Liver (tissue), 8 donors: ENCODE measurements at regions not wholly inside any gene's neighbourhood (a gene's known extent, or its start where the extent isn't known, plus 50 kb on each side); places are given as distances from the start of the nearest gene placed in this dataset.
"Not testable (repeated sequence)": the region's sequence is repeated elsewhere in the genome, so short reads cannot be mapped to it uniquely, and the experiment has no call there.

ENCODE experiments used
- DNase-seq: peaks from one replicate; pipeline ENCODE4 v3.0.0-alpha.2; 2017; ENCODE audit warnings: low spot score
- H3K27ac ChIP-seq, 2 donors: one replicate each; pipeline ENCODE4 v1.7.0; 2013; ENCODE audit warnings: inconsistent platforms in 2 of 2, low read length in 2 of 2, control low read depth in 1 of 2, low read depth in 1 of 2, mild to moderate bottlenecking in 1 of 2
- H3K27me3 ChIP-seq, 4 donors: one replicate each; pipeline versions ENCODE4 v1.6.1 to v1.7.0; 2013; ENCODE audit warnings: low read length in 3 of 4, inconsistent platforms in 1 of 4, mild to moderate bottlenecking in 1 of 4, moderate library complexity in 1 of 4; ENCODE audit not compliant: control insufficient read depth in 4 of 4, insufficient read depth in 4 of 4
- H3K36me3 ChIP-seq, 4 donors: one replicate each; pipeline versions ENCODE4 v1.6.1 to v1.7.0; 2013; ENCODE audit warnings: low read length in 3 of 4, mild to moderate bottlenecking in 3 of 4, low read depth in 1 of 4, moderate library complexity in 1 of 4; ENCODE audit not compliant: control insufficient read depth in 4 of 4, insufficient read depth in 3 of 4
- H3K4me1 ChIP-seq, 4 donors: one replicate each; pipeline versions ENCODE4 v1.6.1 to v1.7.0; 2013; ENCODE audit warnings: low read length in 3 of 4, mild to moderate bottlenecking in 3 of 4, moderate library complexity in 1 of 4; ENCODE audit not compliant: control insufficient read depth in 4 of 4, insufficient read depth in 4 of 4
- H3K4me3 ChIP-seq, 3 donors: one replicate each; pipeline versions ENCODE4 v1.6.1 to v1.7.0; 2013; ENCODE audit warnings: low read length in 3 of 3, control low read depth in 1 of 3, low read depth in 1 of 3, mild to moderate bottlenecking in 1 of 3
- H3K9ac ChIP-seq, 2 donors: one replicate each; pipeline ENCODE4 v1.7.0; 2013; ENCODE audit warnings: low read length in 2 of 2, mild to moderate bottlenecking in 2 of 2, moderate library complexity in 2 of 2, control low read depth in 1 of 2, low read depth in 1 of 2
- H3K9me3 ChIP-seq, 4 donors: one replicate each; pipeline versions ENCODE4 v1.6.1 to v1.7.0; 2013; ENCODE audit warnings: low read length in 3 of 4; ENCODE audit not compliant: control insufficient read depth in 4 of 4
- EGR1 ChIP-seq, 2 donors: IDR thresholded peaks; 2 replicates each; pipeline ENCODE4 v1.6.1; 2016 to 2018; ENCODE audit warnings: antibody characterized with exemption in 2 of 2, low read depth in 2 of 2
- FOXA1 ChIP-seq: IDR thresholded peaks from 2 replicates; pipeline ENCODE4 v1.6.1; 2016; ENCODE audit warnings: antibody characterized with exemption
- GABPA ChIP-seq, 2 donors: IDR thresholded peaks in 1 of 2; conservative IDR thresholded peaks in 1 of 2; 2 replicates each; pipeline ENCODE4 v1.6.1; 2016; ENCODE audit warnings: antibody characterized with exemption in 2 of 2, mild to moderate bottlenecking in 1 of 2, moderate library complexity in 1 of 2
- HNF4G ChIP-seq: IDR thresholded peaks from 2 replicates; pipeline ENCODE4 v1.6.1; 2016; ENCODE audit warnings: antibody characterized with exemption
- JUND ChIP-seq, 2 donors: IDR thresholded peaks; 2 replicates each; pipeline ENCODE4 v1.6.1; 2016; ENCODE audit warnings: antibody characterized with exemption in 2 of 2
- MAX ChIP-seq: IDR thresholded peaks from 2 replicates; pipeline ENCODE4 v1.6.1; 2016; ENCODE audit warnings: antibody characterized with exemption
- RXRA ChIP-seq, 2 donors: IDR thresholded peaks; 2 replicates each; pipeline ENCODE4 v1.6.1; 2017 to 2018; ENCODE audit warnings: antibody characterized with exemption in 2 of 2, mild to moderate bottlenecking in 1 of 2
- SP1 ChIP-seq: IDR thresholded peaks from 2 replicates; pipeline ENCODE4 v1.6.1; 2018; ENCODE audit warnings: antibody characterized with exemption, mild to moderate bottlenecking
- TAF1 ChIP-seq: conservative IDR thresholded peaks from 2 replicates; pipeline ENCODE4 v1.6.1; 2016; ENCODE audit warnings: antibody characterized with exemption, mild to moderate bottlenecking
- YY1 ChIP-seq: IDR thresholded peaks from 2 replicates; pipeline ENCODE4 v1.6.1; 2016; ENCODE audit warnings: antibody characterized with exemption, mild to moderate bottlenecking
- WGBS: extraction: QIAGEN DNeasy Blood & Tissue Kit; methylation state at CpG from one replicate; pipeline ENCODE4 v1.1.7; 2013; 5-methylcytosine and 5-hydroxymethylcytosine counted together
- TF ChIP-seq, protein P1 (sequence below): IDR thresholded peaks from 2 replicates; pipeline ENCODE4 v1.6.1; 2016; ENCODE audit warnings: antibody characterized with exemption
- TF ChIP-seq, protein P2 (sequence below): IDR thresholded peaks from 2 replicates; pipeline ENCODE4 v1.6.1; 2016; ENCODE audit warnings: antibody characterized with exemption, mild to moderate bottlenecking
- TF ChIP-seq, protein P3 (sequence below): fragments of 150-350 bp; IDR thresholded peaks from 2 replicates; pipeline ENCODE4 v1.5.1; 2017; ENCODE audit warnings: improper control_type of control experiment, low read depth, low read length; ENCODE audit not compliant: missing input control
- donor health status: healthy.
- donor health status: healthy.
- donor health status: healthy.
- donor health status: healthy.
- donor health status: healthy.

- H3K27ac ChIP-seq, result no peak overlapping the region
- H3K9me3 ChIP-seq, result peaks cover 0 to 4% (median 0%) of the 10 kb centered on the region in 4 donors
- H3K9ac ChIP-seq, result no peak overlapping the region
- no peaks in the 10 kb centered on the region for H3K27me3 ChIP-seq
- 84% methylated on average over 2 of the region's 2 CpGs for WGBS
- DNase-seq, result no peak
- no peak for TF ChIP-seq RXRA (IDR thresholded peaks at IDR 0.05)
- TF ChIP-seq, protein P1, sequence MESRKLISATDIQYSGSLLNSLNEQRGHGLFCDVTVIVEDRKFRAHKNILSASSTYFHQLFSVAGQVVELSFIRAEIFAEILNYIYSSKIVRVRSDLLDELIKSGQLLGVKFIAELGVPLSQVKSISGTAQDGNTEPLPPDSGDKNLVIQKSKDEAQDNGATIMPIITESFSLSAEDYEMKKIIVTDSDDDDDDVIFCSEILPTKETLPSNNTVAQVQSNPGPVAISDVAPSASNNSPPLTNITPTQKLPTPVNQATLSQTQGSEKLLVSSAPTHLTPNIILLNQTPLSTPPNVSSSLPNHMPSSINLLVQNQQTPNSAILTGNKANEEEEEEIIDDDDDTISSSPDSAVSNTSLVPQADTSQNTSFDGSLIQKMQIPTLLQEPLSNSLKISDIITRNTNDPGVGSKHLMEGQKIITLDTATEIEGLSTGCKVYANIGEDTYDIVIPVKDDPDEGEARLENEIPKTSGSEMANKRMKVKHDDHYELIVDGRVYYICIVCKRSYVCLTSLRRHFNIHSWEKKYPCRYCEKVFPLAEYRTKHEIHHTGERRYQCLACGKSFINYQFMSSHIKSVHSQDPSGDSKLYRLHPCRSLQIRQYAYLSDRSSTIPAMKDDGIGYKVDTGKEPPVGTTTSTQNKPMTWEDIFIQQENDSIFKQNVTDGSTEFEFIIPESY, result no peak
- TF ChIP-seq, protein P2, sequence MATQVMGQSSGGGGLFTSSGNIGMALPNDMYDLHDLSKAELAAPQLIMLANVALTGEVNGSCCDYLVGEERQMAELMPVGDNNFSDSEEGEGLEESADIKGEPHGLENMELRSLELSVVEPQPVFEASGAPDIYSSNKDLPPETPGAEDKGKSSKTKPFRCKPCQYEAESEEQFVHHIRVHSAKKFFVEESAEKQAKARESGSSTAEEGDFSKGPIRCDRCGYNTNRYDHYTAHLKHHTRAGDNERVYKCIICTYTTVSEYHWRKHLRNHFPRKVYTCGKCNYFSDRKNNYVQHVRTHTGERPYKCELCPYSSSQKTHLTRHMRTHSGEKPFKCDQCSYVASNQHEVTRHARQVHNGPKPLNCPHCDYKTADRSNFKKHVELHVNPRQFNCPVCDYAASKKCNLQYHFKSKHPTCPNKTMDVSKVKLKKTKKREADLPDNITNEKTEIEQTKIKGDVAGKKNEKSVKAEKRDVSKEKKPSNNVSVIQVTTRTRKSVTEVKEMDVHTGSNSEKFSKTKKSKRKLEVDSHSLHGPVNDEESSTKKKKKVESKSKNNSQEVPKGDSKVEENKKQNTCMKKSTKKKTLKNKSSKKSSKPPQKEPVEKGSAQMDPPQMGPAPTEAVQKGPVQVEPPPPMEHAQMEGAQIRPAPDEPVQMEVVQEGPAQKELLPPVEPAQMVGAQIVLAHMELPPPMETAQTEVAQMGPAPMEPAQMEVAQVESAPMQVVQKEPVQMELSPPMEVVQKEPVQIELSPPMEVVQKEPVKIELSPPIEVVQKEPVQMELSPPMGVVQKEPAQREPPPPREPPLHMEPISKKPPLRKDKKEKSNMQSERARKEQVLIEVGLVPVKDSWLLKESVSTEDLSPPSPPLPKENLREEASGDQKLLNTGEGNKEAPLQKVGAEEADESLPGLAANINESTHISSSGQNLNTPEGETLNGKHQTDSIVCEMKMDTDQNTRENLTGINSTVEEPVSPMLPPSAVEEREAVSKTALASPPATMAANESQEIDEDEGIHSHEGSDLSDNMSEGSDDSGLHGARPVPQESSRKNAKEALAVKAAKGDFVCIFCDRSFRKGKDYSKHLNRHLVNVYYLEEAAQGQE, result no peak
- TF ChIP-seq, protein P3, sequence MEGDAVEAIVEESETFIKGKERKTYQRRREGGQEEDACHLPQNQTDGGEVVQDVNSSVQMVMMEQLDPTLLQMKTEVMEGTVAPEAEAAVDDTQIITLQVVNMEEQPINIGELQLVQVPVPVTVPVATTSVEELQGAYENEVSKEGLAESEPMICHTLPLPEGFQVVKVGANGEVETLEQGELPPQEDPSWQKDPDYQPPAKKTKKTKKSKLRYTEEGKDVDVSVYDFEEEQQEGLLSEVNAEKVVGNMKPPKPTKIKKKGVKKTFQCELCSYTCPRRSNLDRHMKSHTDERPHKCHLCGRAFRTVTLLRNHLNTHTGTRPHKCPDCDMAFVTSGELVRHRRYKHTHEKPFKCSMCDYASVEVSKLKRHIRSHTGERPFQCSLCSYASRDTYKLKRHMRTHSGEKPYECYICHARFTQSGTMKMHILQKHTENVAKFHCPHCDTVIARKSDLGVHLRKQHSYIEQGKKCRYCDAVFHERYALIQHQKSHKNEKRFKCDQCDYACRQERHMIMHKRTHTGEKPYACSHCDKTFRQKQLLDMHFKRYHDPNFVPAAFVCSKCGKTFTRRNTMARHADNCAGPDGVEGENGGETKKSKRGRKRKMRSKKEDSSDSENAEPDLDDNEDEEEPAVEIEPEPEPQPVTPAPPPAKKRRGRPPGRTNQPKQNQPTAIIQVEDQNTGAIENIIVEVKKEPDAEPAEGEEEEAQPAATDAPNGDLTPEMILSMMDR, result no peak
- no peak for TF ChIP-seq HNF4G
- no peak for TF ChIP-seq YY1
- no peak for TF ChIP-seq FOXA1
- TF ChIP-seq EGR1 (IDR thresholded peaks at IDR 0.05; ENCODE audit: low read depth in 2 of 2), result no peak
- no peaks in the 10 kb centered on the region for H3K4me1 ChIP-seq
- H3K4me3 ChIP-seq, result no peak overlapping the region
- no peaks in the 10 kb centered on the region for H3K36me3 ChIP-seq
These were observed 284.0 kb upstream of the PMFBP1 start for GRCh38 chr16:72455743-72456659.

DNA sequence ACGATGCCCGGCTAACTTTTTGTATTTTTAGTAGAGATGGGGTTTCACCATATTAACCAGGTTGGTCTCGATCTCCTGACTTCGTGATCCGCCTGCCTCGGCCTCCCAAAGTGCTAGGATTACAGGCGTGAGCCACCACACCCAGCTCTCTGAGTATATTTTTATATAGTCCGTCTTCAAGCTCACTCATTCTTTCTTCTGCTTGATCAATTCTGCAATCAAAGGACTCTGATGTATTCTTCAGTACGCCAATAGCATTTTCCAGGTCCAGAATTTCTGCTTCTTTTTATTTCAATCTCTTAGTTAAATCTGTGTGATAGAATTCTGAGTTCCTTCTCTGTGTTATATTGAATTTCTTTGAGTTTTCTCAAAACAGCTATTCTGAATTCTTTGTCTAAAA lies 281.9 kb upstream of the PMFBP1 start:
- not testable (repeated sequence) for H3K4me1 ChIP-seq, H3K27ac ChIP-seq, DNase-seq, H3K9ac ChIP-seq, H3K27me3 ChIP-seq, H3K36me3 ChIP-seq, H3K9me3 ChIP-seq, H3K4me3 ChIP-seq
- 92% methylated on average over 9 of the region's 9 CpGs for WGBS

GRCh38 chr16:72444696-72445095 lies 272.7 kb upstream of the PMFBP1 start:
- Histone ChIP-seq H3K4me3 (no peak overlapping the region), H3K9ac (no peak overlapping the region), H3K27ac (no peak overlapping the region), H3K4me1 (no peaks in the 10 kb centered on the region), H3K9me3 (peaks cover 0 to 3% (median 0%) of the 10 kb centered on the region in 4 donors), H3K36me3 (no peaks in the 10 kb centered on the region), H3K27me3 (no peaks in the 10 kb centered on the region)
- WGBS, result 89% methylated on average over 1 of the region's 1 CpG
- TF ChIP-seq MAX (no peak), TAF1 (no peak), JUND (IDR thresholded peaks at IDR 0.05) (no peak), SP1 (no peak), EGR1 (IDR thresholded peaks at IDR 0.05; ENCODE audit: low read depth in 2 of 2) (no peak), HNF4G (no peak), GABPA (IDR thresholded peaks at IDR 0.05 in 1 of 2, conservative IDR thresholded peaks at IDR 0.05 in 1 of 2) (no peak), YY1 (no peak)
- DNase-seq, result no peak
